K562 (cell line): ENCODE measurements at regions not wholly inside any gene's neighbourhood (a gene's known extent, or its start where the extent isn't known, plus 50 kb on each side); places are given as distances from the start of the nearest gene placed in this dataset.
"Not testable (repeated sequence)": the region's sequence is repeated elsewhere in the genome, so short reads cannot be mapped to it uniquely, and the experiment has no call there.

ENCODE experiments used
- ATAC-seq: fragments of 200-7000 bp; cut with Tn5 transposase; 3 replicates; pipeline ENCODE4 v1.9.1; 2020; ENCODE audit warnings: moderate library complexity
- BruUV-seq: library from RNA; stranded (reverse); fragments of 400-500 nt; replicated peaks from 2 replicates; lab custom pipeline; 2021; lab: Mats Ljungman, UMichigan
- CTCF ChIA-PET: fragments of 300-600 bp; formaldehyde crosslinking; extraction: SDS; loops from one replicate; lab custom pipeline; 2021; ENCODE audit warnings: low intra/inter-chr PET ratio; lab: Yijun Ruan, JAX
- POLR2A ChIA-PET: fragments of 300-600, 350-650 bp; sonication (Branson Sonifier 250); formaldehyde crosslinking; extraction: SDS; loops from one replicate; lab custom pipeline; 2021; ENCODE audit warnings: antibody characterized with exemption, inconsistent platforms; lab: Yijun Ruan, JAX
- DNase-seq, 4 experiments: peaks; one replicate each; pipeline versions ENCODE4 v3.0.0 to v3.0.0-alpha.2; 2011 to 2018; ENCODE audit warnings: low spot score in 3 of 4, mixed read lengths in 3 of 4; ENCODE audit errors: extremely low read depth in 1 of 4
- FAIRE-seq: peaks from 2 replicates; lab custom pipeline; 2011; peaks lifted over from hg19 to GRCh38; lab: Jason Lieb, UNC
- H2AFZ ChIP-seq: 2 replicates; pipeline ENCODE4 v1.6.0; 2011; ENCODE audit warnings: low read depth, low read length, control low read depth, inconsistent platforms
- H3K27ac ChIP-seq: fragments of 200-600 bp; 3 replicates; pipeline ENCODE4 v1.8.0; 2011; ENCODE audit warnings: low read depth, mild to moderate bottlenecking, control low read depth, inconsistent platforms, low read length, moderate library complexity, mixed read lengths; ENCODE audit errors: extremely low read depth
- H3K27me3 ChIP-seq, 2 experiments: fragments of 300-600 bp in 1 of 2; 2 replicates in 1 of 2; 3 replicates in 1 of 2; pipeline versions ENCODE4 v1.6.0 to v1.8.0; 2011; ENCODE audit warnings: inconsistent platforms in 2 of 2, low read length in 2 of 2, mild to moderate bottlenecking in 1 of 2, mixed read lengths in 1 of 2, moderate library complexity in 1 of 2; ENCODE audit not compliant: control insufficient read depth in 2 of 2, insufficient read depth in 2 of 2
- H3K36me3 ChIP-seq: fragments of 300-600 bp; 3 replicates; pipeline ENCODE4 v1.8.0; 2011; ENCODE audit warnings: mild to moderate bottlenecking, low read length, inconsistent platforms; ENCODE audit not compliant: control insufficient read depth, insufficient read depth
- H3K4me1 ChIP-seq, 2 experiments: fragments of 200-600 bp in 1 of 2; replicated peaks in 1 of 2; 2 replicates in 1 of 2; 3 replicates in 1 of 2; pipeline versions ENCODE4 v1.5.1 to v1.8.0; 2011; ENCODE audit warnings: inconsistent platforms in 2 of 2, low read length in 2 of 2, mild to moderate bottlenecking in 1 of 2, mixed read lengths in 1 of 2, moderate library complexity in 1 of 2; ENCODE audit not compliant: control insufficient read depth in 2 of 2, insufficient read depth in 2 of 2
- H3K4me2 ChIP-seq: 2 replicates; pipeline ENCODE4 v1.6.1; 2011; ENCODE audit warnings: low read length, control low read depth, inconsistent platforms, mixed read lengths; ENCODE audit not compliant: insufficient read depth
- H3K4me3 ChIP-seq: fragments of 200-600 bp; sonication (generic), shearing (Covaris generic); 2 replicates; pipeline ENCODE4 v1.5.1; 2016; ENCODE audit warnings: control low read depth, inconsistent platforms
- H3K79me2 ChIP-seq: fragments of 200-600 bp; 3 replicates; pipeline ENCODE4 v1.8.0; 2011; ENCODE audit warnings: low read length, inconsistent platforms; ENCODE audit not compliant: control insufficient read depth, insufficient read depth
- H3K9ac ChIP-seq, 2 experiments: 2 replicates each; pipeline versions ENCODE4 v1.6.0 to v1.6.1; 2011; ENCODE audit warnings: low read depth in 2 of 2, low read length in 2 of 2, control low read depth in 1 of 2, inconsistent platforms in 1 of 2, mild to moderate bottlenecking in 1 of 2, mixed read lengths in 1 of 2; ENCODE audit not compliant: insufficient read depth in 1 of 2
- H3K9me1 ChIP-seq: one replicate; pipeline ENCODE4 v1.6.0; 2011; ENCODE audit warnings: inconsistent platforms, mild to moderate bottlenecking, low read length, moderate library complexity; ENCODE audit not compliant: control insufficient read depth, insufficient read depth
- H3K9me3 ChIP-seq: replicated peaks from 2 replicates; pipeline ENCODE4 v1.5.1; 2011; ENCODE audit warnings: low read depth, low read length, inconsistent platforms; ENCODE audit not compliant: control insufficient read depth, insufficient read depth
- H4K20me1 ChIP-seq: replicated peaks from 2 replicates; pipeline ENCODE4 v1.6.1; 2011; ENCODE audit warnings: low read length, inconsistent platforms, mixed read lengths; ENCODE audit not compliant: control insufficient read depth, insufficient read depth
- ZBTB5 ChIP-seq: fragments of 450-650 bp; IDR thresholded peaks from 2 replicates; pipeline ENCODE4 v1.6.1; 2017; ENCODE audit warnings: antibody characterized with exemption
- WGBS: fragments of 100-300 bp; shearing (Covaris generic); methylation state at CpG from one replicate; pipeline ENCODE4 v1.1.6; 2016; ENCODE audit warnings: low coverage, mixed read lengths; ENCODE audit not compliant: insufficient coverage; ENCODE audit errors: missing lambda C conversion rate; 5-methylcytosine and 5-hydroxymethylcytosine counted together
- in situ Hi-C: fragments of 300-500 bp; cut with MboI; formaldehyde crosslinking; loops from 4 replicates; pipeline ENCODE4 v1.15.0; 2018; ENCODE audit warnings: inconsistent platforms, mixed read lengths
- intact Hi-C: fragments of 100-400 bp; cut with micrococcal nuclease; formaldehyde crosslinking; loops from 2 replicates; pipeline ENCODE4 v1.14.2; 2022
- TF ChIP-seq, protein P1 (sequence below): sonication (generic); formaldehyde crosslinking; IDR thresholded peaks from 2 replicates; pipeline ENCODE4 v1.8.0; 2022; ENCODE audit warnings: mild to moderate bottlenecking, missing genetic modification reagents, borderline replicate concordance

- TF ChIP-seq, protein P1, sequence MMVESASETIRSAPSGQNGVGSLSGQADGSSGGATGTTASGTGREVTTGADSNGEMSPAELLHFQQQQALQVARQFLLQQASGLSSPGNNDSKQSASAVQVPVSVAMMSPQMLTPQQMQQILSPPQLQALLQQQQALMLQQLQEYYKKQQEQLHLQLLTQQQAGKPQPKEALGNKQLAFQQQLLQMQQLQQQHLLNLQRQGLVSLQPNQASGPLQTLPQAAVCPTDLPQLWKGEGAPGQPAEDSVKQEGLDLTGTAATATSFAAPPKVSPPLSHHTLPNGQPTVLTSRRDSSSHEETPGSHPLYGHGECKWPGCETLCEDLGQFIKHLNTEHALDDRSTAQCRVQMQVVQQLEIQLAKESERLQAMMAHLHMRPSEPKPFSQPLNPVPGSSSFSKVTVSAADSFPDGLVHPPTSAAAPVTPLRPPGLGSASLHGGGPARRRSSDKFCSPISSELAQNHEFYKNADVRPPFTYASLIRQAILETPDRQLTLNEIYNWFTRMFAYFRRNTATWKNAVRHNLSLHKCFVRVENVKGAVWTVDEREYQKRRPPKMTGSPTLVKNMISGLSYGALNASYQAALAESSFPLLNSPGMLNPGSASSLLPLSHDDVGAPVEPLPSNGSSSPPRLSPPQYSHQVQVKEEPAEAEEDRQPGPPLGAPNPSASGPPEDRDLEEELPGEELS (CRISPR knock-in tag), result no peak
- TF ChIP-seq, all 486 proteins: peak for 0
These were observed 261.7 kb upstream of the MAP2 start (continued) for GRCh38 chr2:209162129-209162528.

GRCh38 chr2:209181984-209182383 is 241.9 kb upstream of the MAP2 start:
- intact Hi-C loops, result no loop called here
- Histone ChIP-seq H2AFZ (no peak overlapping the region), H3K27ac (no peak overlapping the region), H3K4me3 (no peak overlapping the region), H3K27me3 (no peaks in the 10 kb centered on the region), H3K9me3 (no peaks in the 10 kb centered on the region), H3K9ac (no peak overlapping the region), H3K36me3 (no peaks in the 10 kb centered on the region), H3K4me1 (no peaks in the 10 kb centered on the region), H4K20me1 (no peaks in the 10 kb centered on the region), H3K4me2 (no peak overlapping the region), H3K9me1 (no peaks in the 10 kb centered on the region), H3K79me2 (no peaks in the 10 kb centered on the region)
- no peak for FAIRE-seq
- ChIA-PET CTCF (no interaction called here), POLR2A (no interaction called here)
- WGBS, result 0% methylated on average over 1 of the region's 2 CpGs
- no TSS peak for BruUV-seq
- ATAC-seq, result no peak
- no peak for DNase-seq
- in situ Hi-C loops, result no loop called here
- TF ChIP-seq ZBTB5, result no peak
- TF ChIP-seq, all 486 proteins: peak for 0

DNA sequence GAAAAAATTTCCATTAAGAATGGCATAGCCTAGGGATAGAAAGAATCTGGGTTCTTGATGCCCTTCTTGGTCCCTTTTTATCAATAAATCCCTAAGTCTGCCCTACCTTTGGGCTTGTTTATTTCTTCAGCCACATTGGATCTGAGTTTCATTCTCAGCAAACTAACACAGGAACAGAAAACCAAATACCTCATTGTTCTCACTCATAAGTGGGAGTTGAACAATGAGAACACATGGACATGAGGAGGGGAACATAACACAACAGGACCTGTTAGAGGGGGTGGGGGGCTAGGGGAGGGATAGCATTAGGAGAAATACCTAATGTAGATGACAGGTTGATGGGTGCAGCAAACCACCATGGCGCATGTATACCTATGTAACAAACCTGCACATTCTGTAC is 237.0 kb upstream of the MAP2 start:
- H2AFZ ChIP-seq, BruUV-seq, intact Hi-C loops, H3K9ac ChIP-seq, FAIRE-seq, H3K4me2 ChIP-seq, POLR2A ChIA-PET, H3K9me1 ChIP-seq, H3K36me3 ChIP-seq, in situ Hi-C loops, H3K27ac ChIP-seq, H3K4me1 ChIP-seq, H3K4me3 ChIP-seq, H3K9me3 ChIP-seq, CTCF ChIA-PET, H3K27me3 ChIP-seq, ATAC-seq, H4K20me1 ChIP-seq, H3K79me2 ChIP-seq, DNase-seq: not testable (repeated sequence)
- no CpG with 5 or more reads among the region's 1 CpG for WGBS
